ENCODE measurements at regions not wholly inside any gene's neighbourhood (a gene's known extent, or its start where the extent isn't known, plus 50 kb on each side); places are given as distances from the start of the nearest gene placed in this dataset.
"Not testable (repeated sequence)": the region's sequence is repeated elsewhere in the genome, so short reads cannot be mapped to it uniquely, and the experiment has no call there.

- DNase-seq, result no peak
These were observed 95.6 kb upstream of the TOPAZ1 start for GRCh38 chr3:44146073-44146472.

DNA sequence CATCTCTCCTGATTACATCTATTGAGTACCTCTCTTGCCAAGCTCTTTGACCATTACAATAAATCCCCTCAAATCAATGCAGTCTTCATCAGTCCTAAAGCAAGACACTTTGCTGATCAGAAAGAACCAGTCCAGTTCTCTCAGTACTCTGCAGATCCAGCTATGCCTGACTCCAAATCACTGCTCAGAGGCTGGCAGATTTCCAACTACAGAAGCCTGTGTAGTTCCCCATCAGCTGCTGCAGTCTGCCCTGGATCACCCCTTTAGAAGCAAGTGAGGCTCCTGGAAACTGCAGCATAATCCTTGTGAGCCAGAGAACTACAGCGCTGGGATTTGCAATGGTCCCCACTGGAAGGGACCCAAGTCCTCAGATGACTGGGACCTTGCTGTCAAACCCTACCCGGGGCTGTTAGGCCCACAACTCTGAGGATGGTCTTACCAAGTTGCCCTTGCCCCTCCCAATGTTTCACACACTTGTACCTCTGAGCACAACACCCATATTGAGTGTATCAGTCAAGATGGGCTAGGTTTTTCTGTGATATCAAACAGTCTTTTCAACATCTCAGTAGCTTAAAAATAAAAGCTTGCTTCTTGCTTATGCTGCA is 81.9 kb upstream of the TOPAZ1 start:
- no peak for DNase-seq

- no peak for DNase-seq
These were observed 80.9 kb upstream of the TOPAZ1 start for GRCh38 chr3:44160818-44161217.

GRCh38 chr3:44171891-44172290 is 69.8 kb upstream of the TOPAZ1 start:
- DNase-seq, result no peak

DNA sequence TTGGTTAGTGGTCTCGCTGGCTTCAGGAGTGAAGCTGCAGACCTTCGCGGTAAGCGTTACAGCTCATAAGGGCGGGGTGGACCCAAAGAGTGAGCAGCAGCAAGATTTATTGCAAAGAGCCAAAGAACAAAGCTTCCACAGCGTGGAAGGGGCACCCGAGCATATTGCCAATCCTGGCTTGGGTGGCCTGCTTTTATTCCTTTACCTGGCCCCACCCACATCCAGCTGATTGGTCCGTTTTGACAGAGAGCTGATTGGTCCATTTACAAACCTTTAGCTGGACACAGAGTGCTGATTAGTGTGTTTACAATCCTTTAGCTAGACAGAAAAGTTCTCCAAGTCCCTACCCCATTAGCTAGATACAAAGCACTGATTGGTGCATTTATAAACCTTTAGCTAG is 69.0 kb upstream of the TOPAZ1 start:
- DNase-seq, result not testable (repeated sequence)

GRCh38 chr3:44173263-44173662 is 68.4 kb upstream of the TOPAZ1 start:
- DNase-seq, result no peak

DNA sequence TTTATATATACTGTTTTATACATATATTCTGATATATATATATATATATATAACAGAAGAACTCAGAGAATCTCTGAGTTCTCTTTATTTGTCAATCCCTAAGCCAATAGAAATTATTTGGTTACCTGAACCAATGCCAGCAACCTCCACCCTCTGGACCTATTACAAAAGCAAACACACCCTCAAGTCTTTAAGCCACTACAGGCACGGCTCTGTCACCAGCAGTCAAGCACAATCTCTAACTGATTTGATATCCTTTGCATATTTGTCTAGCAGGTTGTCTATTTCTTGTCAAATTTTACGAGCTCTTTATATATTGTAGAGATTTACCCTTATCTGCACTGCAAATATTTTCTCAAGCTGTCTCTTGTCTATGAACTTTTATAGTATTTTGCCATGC is 66.6 kb upstream of the TOPAZ1 start:
- DNase-seq, result no peak

GRCh38 chr3:44179246-44179645 is 62.4 kb upstream of the TOPAZ1 start:
- DNase-seq, result no peak

DNA sequence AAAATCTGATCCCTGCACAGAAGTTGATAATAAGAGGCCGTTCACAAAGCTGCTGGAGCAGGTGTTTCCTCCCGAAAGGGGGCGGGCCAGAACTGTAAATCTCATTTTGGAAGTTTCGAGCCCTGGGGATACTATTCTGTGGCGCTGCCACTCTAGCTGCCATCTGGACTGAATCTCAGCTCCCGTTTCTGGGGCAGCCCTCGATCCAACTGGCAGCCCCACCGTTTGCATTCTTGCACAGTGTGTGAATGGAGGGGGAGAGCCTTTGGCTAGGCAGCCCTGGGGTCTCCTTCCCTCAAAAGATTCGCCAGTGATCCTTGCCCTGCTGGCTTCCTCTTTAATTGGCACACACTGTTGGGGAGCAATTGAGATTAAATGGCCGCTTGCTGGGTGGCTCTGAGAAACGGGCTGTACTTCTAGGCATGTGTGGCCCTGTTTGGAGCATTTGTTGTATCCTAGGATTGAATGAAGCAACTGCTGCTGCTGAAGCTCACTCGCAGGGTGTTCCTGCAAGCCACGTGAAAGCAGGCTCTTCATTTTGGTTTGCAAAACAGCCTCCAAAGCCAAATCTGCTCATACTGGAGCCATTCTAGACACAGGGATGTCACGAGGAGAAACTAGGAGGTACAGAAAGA is 57.2 kb upstream of the TOPAZ1 start:
- DNase-seq, result no peak

GRCh38 chr3:44185396-44185915 is 56.2 kb upstream of the TOPAZ1 start:
- no peak for DNase-seq

GRCh38 chr3:44186111-44186672 is 55.5 kb upstream of the TOPAZ1 start:
- DNase-seq, result no peak

DNA sequence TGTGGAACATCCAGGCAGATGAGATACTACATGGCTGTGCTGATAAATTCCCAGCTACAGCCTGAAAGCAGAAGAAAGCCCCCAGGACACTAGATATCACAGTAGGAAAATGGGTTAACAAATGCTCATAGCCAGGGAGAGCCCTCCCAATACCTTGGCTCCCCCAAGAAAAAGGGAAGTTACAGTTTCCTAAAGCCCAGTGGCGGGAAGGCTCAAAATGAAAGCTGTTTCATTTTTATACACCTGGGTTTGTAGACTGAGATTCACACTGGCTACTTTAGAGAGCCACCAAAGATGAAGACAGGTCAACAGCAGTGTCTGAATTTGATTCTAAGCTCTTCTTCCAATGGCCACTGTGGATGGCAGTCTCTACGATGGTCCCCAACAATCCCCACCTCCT is 55.0 kb upstream of the TOPAZ1 start:
- no peak for DNase-seq

All from activated gamma-delta T cell treated with Interleukin-2 at 50 U/mL for 16 hours (primary cell).